Endothelial cell of umbilical vein (primary cell): ENCODE measurements at regions not wholly inside any gene's neighbourhood (a gene's known extent, or its start where the extent isn't known, plus 50 kb on each side); places are given as distances from the start of the nearest gene placed in this dataset.

Experiments
- BruUV-seq: library from RNA; stranded (reverse); fragments of 400-500 nt; replicated peaks from 2 replicates; lab custom pipeline; 2021; lab: Mats Ljungman, UMichigan
- CTCF ChIA-PET: fragments of 300-600, 350-600 bp; sonication (Branson Sonifier 250); formaldehyde crosslinking; loops from one replicate; lab custom pipeline; 2021; ENCODE audit warnings: antibody characterized with exemption, inconsistent platforms; lab: Charles Lee
- POLR2A ChIA-PET: fragments of 300-600, 350-600 bp; sonication (Branson Sonifier 250); formaldehyde crosslinking; loops from one replicate; lab custom pipeline; 2021; ENCODE audit warnings: antibody characterized with exemption, inconsistent platforms; lab: Charles Lee
- DNase-seq: peaks from one replicate; pipeline ENCODE4 v3.0.0-alpha.2; 2011; ENCODE audit warnings: low read depth, low spot score
- FAIRE-seq: peaks from 2 replicates; lab custom pipeline; 2011; peaks lifted over from hg19 to GRCh38; lab: Jason Lieb, UNC
- H2AFZ ChIP-seq: 2 replicates; pipeline ENCODE4 v1.6.0; 2012; ENCODE audit warnings: low read depth, low read length, control low read depth, inconsistent platforms
- H3K27ac ChIP-seq: 2 replicates; pipeline ENCODE4 v1.5.1; 2011; ENCODE audit warnings: low read depth, mild to moderate bottlenecking, control low read depth, low read length, moderate library complexity; ENCODE audit not compliant: insufficient read depth
- H3K27me3 ChIP-seq, 2 experiments: 2 replicates each; pipeline versions ENCODE4 v1.6.0 to v1.6.1; 2011; ENCODE audit warnings: low read length in 2 of 2, mixed read lengths in 1 of 2; ENCODE audit not compliant: control insufficient read depth in 2 of 2, insufficient read depth in 2 of 2
- H3K36me3 ChIP-seq, 2 experiments: 2 replicates in 1 of 2; 3 replicates in 1 of 2; pipeline ENCODE4 v1.5.1; 2011; ENCODE audit warnings: low read length in 2 of 2, mild to moderate bottlenecking in 1 of 2, moderate library complexity in 1 of 2; ENCODE audit not compliant: control insufficient read depth in 2 of 2, insufficient read depth in 2 of 2; ENCODE audit errors: extremely low read depth in 1 of 2
- H3K4me1 ChIP-seq: 3 replicates; pipeline ENCODE4 v1.5.1; 2011; ENCODE audit warnings: mild to moderate bottlenecking, low read length; ENCODE audit not compliant: control insufficient read depth, insufficient read depth; ENCODE audit errors: extremely low read depth
- H3K4me2 ChIP-seq: 2 replicates; pipeline ENCODE4 v1.6.1; 2011; ENCODE audit warnings: low read length, control low read depth, mixed read lengths; ENCODE audit not compliant: insufficient read depth
- H3K4me3 ChIP-seq, 3 experiments: fragments of 200-600 bp in 1 of 3; sonication (generic), shearing (Covaris generic) in 1 of 3; replicated peaks in 1 of 3; 2 replicates each; pipeline ENCODE4 v1.5.1; 2011 to 2016; ENCODE audit warnings: control low read depth in 3 of 3, low read length in 3 of 3, mild to moderate bottlenecking in 2 of 3, inconsistent platforms in 1 of 3, low read depth in 1 of 3, moderate library complexity in 1 of 3; ENCODE audit not compliant: insufficient read depth in 1 of 3
- H3K79me2 ChIP-seq: 2 replicates; pipeline ENCODE4 v1.6.0; 2012; ENCODE audit warnings: low read length, inconsistent platforms; ENCODE audit not compliant: control insufficient read depth, insufficient read depth
- H3K9ac ChIP-seq: replicated peaks from 2 replicates; pipeline ENCODE3; 2011; ENCODE audit warnings: low read length, control low read depth; ENCODE audit not compliant: insufficient read depth; ENCODE audit errors: extremely low read depth
- H3K9me1 ChIP-seq: replicated peaks from 3 replicates; pipeline ENCODE4 v1.6.0; 2011; ENCODE audit warnings: mild to moderate bottlenecking, low read length; ENCODE audit not compliant: control insufficient read depth, insufficient read depth; ENCODE audit errors: extremely low read depth
- H3K9me3 ChIP-seq: replicated peaks from 2 replicates; pipeline ENCODE4 v1.5.1; 2012; ENCODE audit warnings: low read length, inconsistent platforms; ENCODE audit not compliant: control insufficient read depth, insufficient read depth
- H4K20me1 ChIP-seq: replicated peaks from 2 replicates; pipeline ENCODE3; 2011; ENCODE audit warnings: mild to moderate bottlenecking, low read length; ENCODE audit not compliant: control insufficient read depth, insufficient read depth; ENCODE audit errors: extremely low read depth
- EZH2 ChIP-seq: IDR thresholded peaks from 2 replicates; pipeline ENCODE4 v1.6.1; 2012; ENCODE audit warnings: borderline replicate concordance, low read depth, mild to moderate bottlenecking, moderate library complexity, low read length, inconsistent platforms; ENCODE audit not compliant: severe bottlenecking
- FOS ChIP-seq: IDR thresholded peaks from 2 replicates; pipeline ENCODE4 v1.6.1; 2011; ENCODE audit warnings: mild to moderate bottlenecking, low read length, moderate library complexity, borderline replicate concordance; ENCODE audit not compliant: insufficient read depth
- GATA2 ChIP-seq: IDR thresholded peaks from 2 replicates; pipeline ENCODE4 v1.7.0; 2011; ENCODE audit warnings: low read depth, mild to moderate bottlenecking, moderate library complexity, mixed read lengths, low read length; ENCODE audit not compliant: insufficient read length, insufficient read depth
- JUN ChIP-seq: IDR thresholded peaks from 2 replicates; pipeline ENCODE4 v1.6.1; 2011; ENCODE audit warnings: borderline replicate concordance, low read depth; ENCODE audit not compliant: insufficient read length, insufficient read depth
- MYC ChIP-seq: IDR thresholded peaks from one replicate; pipeline ENCODE4 v1.6.1; 2011; ENCODE audit warnings: mild to moderate bottlenecking, low read depth, low read length
- POLR2A ChIP-seq: IDR thresholded peaks from 2 replicates; pipeline ENCODE4 v1.6.1; 2012; ENCODE audit warnings: low read depth, mild to moderate bottlenecking, control low read depth, low read length
- POLR2AphosphoS5 ChIP-seq: IDR thresholded peaks from 2 replicates; pipeline ENCODE4 v1.6.1; 2012; ENCODE audit warnings: low read depth, mild to moderate bottlenecking, control low read depth, low read length, moderate library complexity; ENCODE audit not compliant: insufficient read depth
- dilution Hi-C: fragments of 300-500 bp; cut with MboI; formaldehyde crosslinking; loops from one replicate; pipeline ENCODE4 v1.15.0; 2019; ENCODE audit warnings: low sequenced_read_pairs; ENCODE audit not compliant: extremely low pct_ligation_motif_present
- intact Hi-C: fragments of 100-400 bp; cut with micrococcal nuclease; formaldehyde crosslinking; loops from one replicate; pipeline ENCODE4 v1.10.0; 2022
- TF ChIP-seq, protein P1 (sequence below), 2 donors: IDR thresholded peaks; 1 replicate in 1 of 2; 2 replicates in 1 of 2; pipeline ENCODE4 v1.5.1; 2011; ENCODE audit warnings: low read length in 2 of 2, mild to moderate bottlenecking in 2 of 2, moderate library complexity in 2 of 2, control low read depth in 1 of 2, inconsistent platforms in 1 of 2, low read depth in 1 of 2; ENCODE audit not compliant: insufficient read depth in 1 of 2; ENCODE audit errors: extremely low read depth in 1 of 2
- TF ChIP-seq, protein P2 (sequence below): IDR thresholded peaks from 2 replicates; pipeline ENCODE4 v1.6.1; 2011; ENCODE audit not compliant: insufficient read depth, insufficient read length

DNA sequence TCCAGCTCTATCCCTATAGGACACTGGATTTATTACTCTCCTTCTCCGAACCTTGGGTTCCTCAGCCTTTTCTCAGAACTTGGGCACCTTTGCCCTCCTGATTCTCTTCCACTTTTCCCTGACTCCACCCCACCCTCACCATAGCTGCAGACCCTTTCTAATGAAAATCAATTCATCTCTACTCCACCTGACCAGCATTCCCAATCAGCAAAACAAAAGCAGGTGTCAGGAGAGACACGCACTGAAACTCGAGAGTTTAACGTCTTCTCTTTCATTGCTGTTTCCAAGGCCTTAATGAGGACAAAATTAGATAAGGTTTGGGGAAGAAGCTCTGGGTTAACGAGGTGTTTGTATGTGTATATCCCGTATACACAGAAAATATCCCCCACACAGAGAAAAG, 208.8 kb downstream of the PLPP3 start:
- no peak overlapping the region for H2AFZ ChIP-seq
- no peaks in the 10 kb centered on the region for H4K20me1 ChIP-seq
- no peak overlapping the region for H3K4me2 ChIP-seq
- POLR2A ChIA-PET: no interaction called here
- dilution Hi-C loops: no loop called here
- H3K9ac ChIP-seq: no peak overlapping the region
- no peaks in the 10 kb centered on the region for H3K4me1 ChIP-seq
- CTCF ChIA-PET: no interaction called here
- no peaks in the 10 kb centered on the region for H3K79me2 ChIP-seq
- H3K4me3 ChIP-seq: no peak overlapping the region
- H3K36me3 ChIP-seq: no peaks in the 10 kb centered on the region
- no TSS peak for BruUV-seq
- intact Hi-C loops: no loop called here
- no peaks in the 10 kb centered on the region for H3K27me3 ChIP-seq
- FAIRE-seq (no peak), DNase-seq (no peak)
- H3K27ac ChIP-seq: no peak overlapping the region
- TF ChIP-seq, protein P1, sequence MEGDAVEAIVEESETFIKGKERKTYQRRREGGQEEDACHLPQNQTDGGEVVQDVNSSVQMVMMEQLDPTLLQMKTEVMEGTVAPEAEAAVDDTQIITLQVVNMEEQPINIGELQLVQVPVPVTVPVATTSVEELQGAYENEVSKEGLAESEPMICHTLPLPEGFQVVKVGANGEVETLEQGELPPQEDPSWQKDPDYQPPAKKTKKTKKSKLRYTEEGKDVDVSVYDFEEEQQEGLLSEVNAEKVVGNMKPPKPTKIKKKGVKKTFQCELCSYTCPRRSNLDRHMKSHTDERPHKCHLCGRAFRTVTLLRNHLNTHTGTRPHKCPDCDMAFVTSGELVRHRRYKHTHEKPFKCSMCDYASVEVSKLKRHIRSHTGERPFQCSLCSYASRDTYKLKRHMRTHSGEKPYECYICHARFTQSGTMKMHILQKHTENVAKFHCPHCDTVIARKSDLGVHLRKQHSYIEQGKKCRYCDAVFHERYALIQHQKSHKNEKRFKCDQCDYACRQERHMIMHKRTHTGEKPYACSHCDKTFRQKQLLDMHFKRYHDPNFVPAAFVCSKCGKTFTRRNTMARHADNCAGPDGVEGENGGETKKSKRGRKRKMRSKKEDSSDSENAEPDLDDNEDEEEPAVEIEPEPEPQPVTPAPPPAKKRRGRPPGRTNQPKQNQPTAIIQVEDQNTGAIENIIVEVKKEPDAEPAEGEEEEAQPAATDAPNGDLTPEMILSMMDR (IDR thresholded peaks at IDR 0.05; ENCODE audit: extremely low read depth in 1 of 2, insufficient read depth in 1 of 2, low read depth in 1 of 2, low read length in 2 of 2): no peak
- TF ChIP-seq GATA2 (no peak), FOS (no peak), JUN (no peak), EZH2 (no peak), POLR2A (no peak), POLR2AphosphoS5 (no peak), MYC (no peak)
- TF ChIP-seq, protein P2, sequence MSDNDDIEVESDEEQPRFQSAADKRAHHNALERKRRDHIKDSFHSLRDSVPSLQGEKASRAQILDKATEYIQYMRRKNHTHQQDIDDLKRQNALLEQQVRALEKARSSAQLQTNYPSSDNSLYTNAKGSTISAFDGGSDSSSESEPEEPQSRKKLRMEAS: no peak
- H3K9me3 ChIP-seq: no peaks in the 10 kb centered on the region
- no peaks in the 10 kb centered on the region for H3K9me1 ChIP-seq
